HL-60 (cell line): ENCODE measurements at regions not wholly inside any gene's neighbourhood (a gene's known extent, or its start where the extent isn't known, plus 50 kb on each side); places are given as distances from the start of the nearest gene placed in this dataset.

ENCODE experiments used
- GABPA ChIP-seq: IDR thresholded peaks from 2 replicates; pipeline ENCODE4 v1.6.1; 2012; ENCODE audit warnings: low read depth
- SPI1 ChIP-seq: IDR thresholded peaks from 2 replicates; pipeline ENCODE4 v1.6.1; 2012; ENCODE audit warnings: low read depth, mild to moderate bottlenecking, borderline replicate concordance

DNA sequence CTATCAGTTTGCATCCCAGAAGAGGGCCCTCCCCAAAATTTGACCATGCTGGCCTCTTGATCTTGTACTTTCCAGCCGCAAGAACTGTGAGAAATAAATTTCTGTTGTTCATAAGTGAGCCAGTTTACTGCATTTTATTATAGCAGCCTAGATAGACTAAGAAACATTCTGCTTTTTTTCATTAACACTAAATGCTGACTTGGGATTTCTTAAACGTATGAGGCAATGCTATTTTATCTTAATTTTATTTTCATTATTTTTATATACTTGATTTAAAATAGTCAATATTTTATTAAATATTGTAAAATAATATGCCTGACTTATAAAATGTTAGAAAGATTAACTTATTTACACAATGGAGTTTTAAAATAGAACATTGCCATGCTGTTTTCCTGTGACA lies 341.8 kb upstream of the CNTNAP2 start:
- TF ChIP-seq GABPA (no peak), SPI1 (no peak)
